Stimulated activated CD4-positive, alpha-beta T cell treated with anti-CD3 and anti-CD28 coated beads, Interleukin-12 subunit alpha, Interleukin-12 subunit beta, amount 100 ng/mL, for 48 hours (primary cell): ENCODE measurements at regions not wholly inside any gene's neighbourhood (a gene's known extent, or its start where the extent isn't known, plus 50 kb on each side); places are given as distances from the start of the nearest gene placed in this dataset.

Source experiments
- DNase-seq, 3 donors: peaks; one replicate each; pipeline ENCODE4 v3.0.0-alpha.2; 2020; ENCODE audit warnings: low read depth in 2 of 3, low spot score in 1 of 3

DNA sequence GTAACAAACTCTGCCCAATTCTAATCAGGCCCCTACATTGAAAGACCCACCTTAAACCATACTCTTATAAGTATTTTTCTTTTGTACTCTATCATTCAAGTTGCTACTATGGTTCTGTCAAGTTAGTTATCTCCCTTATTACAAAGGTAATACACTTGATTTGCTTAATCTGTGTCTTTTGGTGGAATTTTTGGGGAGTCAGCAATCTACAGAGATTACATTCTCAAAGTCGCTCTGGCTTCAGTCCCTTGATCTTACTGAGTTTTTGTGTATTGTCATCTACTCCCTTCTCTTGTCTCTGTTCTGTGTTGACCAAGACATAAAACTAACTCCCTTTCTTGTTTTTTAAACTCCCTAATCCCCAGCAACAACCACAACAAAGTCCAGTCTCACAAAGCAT lies 353.1 kb downstream of the LRIG3 start:
- no peak for DNase-seq

DNA sequence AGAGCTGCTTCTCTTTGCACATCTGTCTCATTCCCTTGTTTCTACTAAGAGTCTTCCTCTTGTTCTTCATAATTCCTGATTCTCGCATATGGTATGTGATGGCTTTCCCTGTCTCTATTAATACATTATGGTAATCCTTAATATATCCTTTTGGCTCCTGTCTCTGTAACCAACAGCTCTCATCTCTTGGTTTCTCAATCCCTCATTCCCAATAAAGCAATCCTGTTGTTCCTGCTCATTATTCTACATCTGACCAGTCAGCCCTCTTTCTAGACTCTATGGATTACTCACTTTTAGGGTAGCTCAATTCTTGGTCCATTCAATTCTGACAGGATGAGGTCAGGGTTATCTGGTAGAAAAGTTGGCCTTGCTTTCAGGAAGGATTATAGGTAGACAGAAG lies 349.9 kb downstream of the LRIG3 start:
- DNase-seq, result no peak

- DNase-seq, result no peak
Measured at GRCh38 chr12:58575256-58575655, 345.0 kb downstream of the LRIG3 start.

DNA sequence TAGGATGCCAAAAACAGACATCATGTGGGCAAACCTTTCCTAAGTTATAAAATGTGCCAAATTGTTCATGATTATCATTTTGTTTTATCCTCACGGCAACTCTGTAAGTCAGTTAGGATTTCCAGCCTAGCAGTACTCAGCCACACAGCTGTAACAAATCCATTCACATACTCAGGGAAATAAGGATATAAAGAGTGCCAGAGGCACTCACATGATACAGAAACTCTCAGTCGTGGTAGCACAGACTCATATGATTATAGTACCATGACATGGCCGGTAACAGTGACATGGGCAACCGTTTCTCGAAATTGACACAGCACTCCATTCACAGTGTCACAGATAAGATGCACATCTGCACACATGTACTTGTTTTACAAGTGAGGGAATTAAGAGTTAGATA lies 344.2 kb downstream of the LRIG3 start:
- no peak for DNase-seq

DNA sequence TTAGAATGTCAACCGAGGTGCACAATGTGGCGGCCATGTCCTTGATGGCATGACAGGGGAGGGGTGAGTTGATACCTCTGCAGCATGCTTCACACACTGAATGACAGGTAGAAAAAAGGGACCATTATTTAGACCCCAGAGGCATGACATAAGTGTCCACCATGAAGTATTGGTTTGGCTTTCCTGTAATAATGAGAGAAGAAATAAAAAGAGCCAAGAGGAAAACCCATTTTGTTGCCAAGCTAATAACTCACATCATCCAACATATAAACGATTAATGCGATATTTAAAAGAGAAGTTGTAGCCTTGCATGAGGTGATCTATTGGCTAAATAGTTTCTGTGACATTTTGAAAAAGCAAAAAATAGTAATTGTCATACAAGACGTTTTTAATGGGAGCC lies 343.4 kb downstream of the LRIG3 start:
- no peak for DNase-seq

DNA sequence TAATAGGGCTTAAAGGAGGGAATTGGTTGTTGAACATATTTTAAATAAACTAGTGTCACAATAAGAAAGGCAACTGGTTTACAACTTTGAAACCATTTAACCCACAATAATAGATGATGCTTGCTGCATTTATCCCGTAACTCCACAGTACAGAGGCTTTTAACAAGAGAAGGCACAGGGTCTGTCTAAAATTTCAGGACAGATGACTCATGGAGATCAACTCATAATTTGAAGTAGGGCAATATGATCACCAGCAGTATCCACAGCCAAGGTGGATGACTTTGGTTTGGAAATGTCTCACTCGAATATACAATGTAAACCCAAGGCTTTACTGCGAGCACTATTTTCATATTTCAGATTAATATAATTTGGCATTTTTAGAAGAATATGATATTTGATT lies 340.2 kb downstream of the LRIG3 start:
- no peak for DNase-seq

DNA sequence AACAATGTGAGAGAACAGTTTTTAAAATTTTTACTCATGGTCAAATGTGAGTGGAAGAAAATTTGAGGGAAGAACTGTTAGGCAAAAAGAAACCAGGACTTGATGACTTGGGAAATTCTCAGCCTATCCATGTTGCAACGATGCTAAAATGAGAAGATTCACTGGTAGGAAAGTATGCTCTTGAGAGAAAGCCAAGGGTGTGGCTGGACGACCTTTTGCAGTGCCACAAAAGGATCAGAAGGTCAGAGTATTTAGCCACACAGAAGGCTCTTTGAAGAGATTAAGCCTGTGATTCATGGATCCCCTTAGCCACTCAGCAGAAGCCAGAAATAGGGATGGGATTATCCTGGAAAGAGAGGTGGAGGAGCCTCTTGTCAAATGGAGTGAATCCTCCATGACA lies 336.8 kb downstream of the LRIG3 start:
- no peak for DNase-seq

- no peak for DNase-seq
Measured at GRCh38 chr12:58583940-58584339, 336.4 kb downstream of the LRIG3 start.

GRCh38 chr12:58584880-58585279 lies 335.4 kb downstream of the LRIG3 start:
- no peak for DNase-seq

- DNase-seq, result no peak
Measured at GRCh38 chr12:58586762-58587161, 333.5 kb downstream of the LRIG3 start.

GRCh38 chr12:58588770-58589169 lies 331.5 kb downstream of the LRIG3 start:
- DNase-seq, result no peak

GRCh38 chr12:58592475-58593207 lies 327.7 kb downstream of the LRIG3 start:
- no peak for DNase-seq

DNA sequence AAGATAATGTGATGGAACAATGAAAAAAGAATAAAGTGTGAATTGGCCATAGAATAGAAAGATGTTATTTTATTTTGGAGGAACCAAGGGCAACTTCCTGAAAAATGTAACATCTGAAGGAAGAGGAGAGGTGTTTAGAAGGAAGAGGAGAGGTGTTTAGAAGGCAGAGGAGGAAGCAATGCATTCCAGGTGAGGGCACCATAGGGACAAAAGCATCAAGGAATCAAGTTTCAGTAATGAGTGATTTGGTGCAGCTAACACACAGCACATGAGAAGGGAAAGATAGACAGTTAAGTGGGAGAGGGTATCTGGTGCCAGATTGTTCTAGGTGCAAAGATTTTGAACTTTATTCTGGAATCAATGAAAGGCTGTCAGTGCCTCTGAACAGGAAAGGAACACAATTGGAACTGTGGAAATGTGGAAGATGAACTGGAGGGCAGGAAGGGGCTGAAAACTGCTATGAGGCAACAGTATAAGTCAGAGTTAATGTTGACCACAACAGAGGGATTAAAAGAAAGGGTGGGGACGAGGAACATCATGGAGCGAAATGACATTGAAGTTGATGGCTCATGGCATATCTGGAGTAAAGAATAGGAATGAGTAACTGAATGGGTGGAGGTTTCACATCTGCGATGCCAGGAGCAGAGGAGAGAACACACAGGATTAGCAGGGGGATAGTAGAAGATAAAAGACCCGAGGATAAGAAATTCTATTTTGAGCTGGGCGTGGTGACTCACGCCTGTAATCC lies 326.6 kb downstream of the LRIG3 start:
- no peak for DNase-seq

GRCh38 chr12:58596381-58596780 lies 323.9 kb downstream of the LRIG3 start:
- no peak for DNase-seq

GRCh38 chr12:58601529-58601928 lies 318.8 kb downstream of the LRIG3 start:
- DNase-seq, result no peak

DNA sequence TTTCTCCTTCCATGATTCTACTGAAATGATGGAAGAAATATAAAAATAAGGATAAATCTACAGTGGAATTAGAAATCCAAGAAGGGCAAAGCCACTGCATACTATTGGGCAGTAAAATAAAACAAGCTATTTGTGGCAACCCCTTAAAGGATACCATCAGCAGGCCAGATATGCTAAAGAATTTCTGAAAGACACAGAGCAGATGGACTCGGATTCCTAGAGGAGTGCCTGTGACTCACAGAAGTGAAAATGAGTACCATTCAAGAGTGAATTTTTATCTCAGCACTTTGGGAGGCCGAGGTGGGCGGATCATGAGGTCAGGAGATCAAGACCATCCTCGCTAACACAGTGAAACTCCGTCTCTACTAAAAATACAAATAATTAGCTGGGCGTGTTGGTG lies 318.1 kb downstream of the LRIG3 start:
- no peak for DNase-seq

DNA sequence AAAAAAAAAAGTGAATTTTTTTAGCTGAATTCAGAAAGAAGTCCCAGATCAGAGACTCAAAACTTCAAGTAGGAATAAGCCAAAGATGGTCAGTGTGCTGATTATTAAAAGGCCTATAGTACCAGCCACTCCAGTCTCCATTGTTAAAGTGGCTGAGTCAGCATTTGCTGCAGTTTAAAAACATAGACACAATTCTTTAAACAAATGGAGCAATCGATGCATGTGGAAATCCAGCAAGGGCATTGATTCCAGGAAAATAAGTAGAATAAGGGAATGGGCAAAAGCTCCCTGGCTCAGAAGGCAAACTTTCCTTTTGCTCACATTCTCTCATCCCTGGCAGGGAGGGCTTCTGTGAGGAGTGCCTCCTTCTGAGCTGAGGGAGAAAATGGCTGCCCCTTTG lies 317.6 kb downstream of the LRIG3 start:
- no peak for DNase-seq

GRCh38 chr12:58607805-58608204 lies 312.5 kb downstream of the LRIG3 start:
- no peak for DNase-seq

DNA sequence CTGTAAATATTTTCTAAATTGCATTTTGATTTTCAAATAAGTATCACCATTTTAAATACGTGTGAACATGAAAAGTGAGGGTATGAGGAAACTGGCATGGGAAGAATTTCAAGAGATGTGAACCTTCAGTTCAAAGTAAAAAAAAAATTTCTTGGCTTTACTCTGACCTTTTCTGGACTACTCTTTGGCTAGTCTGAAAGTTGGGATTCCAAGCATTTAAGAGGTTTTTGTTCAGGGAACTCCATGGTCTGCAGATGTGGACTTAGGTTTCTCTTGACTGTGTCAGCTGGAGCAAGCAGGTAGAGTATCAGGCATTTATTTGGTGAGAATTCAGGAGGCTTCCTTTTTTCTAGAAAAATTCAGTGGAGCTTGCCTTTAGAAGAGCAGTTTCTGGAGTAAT lies 311.6 kb downstream of the LRIG3 start:
- no peak for DNase-seq

GRCh38 chr12:58615047-58615446 lies 305.3 kb downstream of the LRIG3 start:
- no peak for DNase-seq

- no peak for DNase-seq
Measured at GRCh38 chr12:58615576-58615975, 304.7 kb downstream of the LRIG3 start.

GRCh38 chr12:58616618-58617017 lies 303.7 kb downstream of the LRIG3 start:
- no peak for DNase-seq

GRCh38 chr12:58621126-58621525 lies 299.2 kb downstream of the LRIG3 start:
- DNase-seq, result no peak
